PC-3 (cell line): ENCODE measurements at regions not wholly inside any gene's neighbourhood (a gene's known extent, or its start where the extent isn't known, plus 50 kb on each side); places are given as distances from the start of the nearest gene placed in this dataset.

ENCODE experiments used
- ATAC-seq: fragments of 200-7000 bp; cut with Tn5 transposase; 2 replicates; pipeline ENCODE4 v1.9.1; 2020; ENCODE audit warnings: mild to moderate bottlenecking, moderate library complexity
- BruUV-seq: library from RNA; stranded (reverse); fragments of 400-500 nt; replicated peaks from 2 replicates; lab custom pipeline; 2021; lab: Mats Ljungman, UMichigan
- CTCF ChIA-PET: fragments of 300-600 bp; sonication (Branson Sonifier 250); formaldehyde crosslinking; loops from one replicate; lab custom pipeline; 2022; ENCODE audit warnings: antibody characterized with exemption; lab: Charles Lee
- POLR2A ChIA-PET: fragments of 300-600 bp; sonication (Branson Sonifier 250); formaldehyde crosslinking; loops from one replicate; lab custom pipeline; 2022; ENCODE audit warnings: antibody characterized with exemption; ENCODE audit not compliant: unreplicated experiment; lab: Charles Lee
- DNase-seq: peaks from one replicate; pipeline ENCODE4 v3.0.0-alpha.2; 2015
- H2AFZ ChIP-seq: fragments of 300-600 bp; sonication (generic); 2 replicates; pipeline ENCODE4 v1.6.0; 2016; ENCODE audit warnings: antibody characterized with exemption, low read length
- H3F3A ChIP-seq: fragments of 300-600 bp; sonication (generic); one replicate; pipeline ENCODE4 v1.6.0; 2017; ENCODE audit warnings: antibody characterized with exemption, low read length, control low read depth, mild to moderate bottlenecking; ENCODE audit not compliant: unreplicated experiment
- H3K27ac ChIP-seq: fragments of 300-600 bp; sonication (generic); 2 replicates; pipeline ENCODE4 v1.5.1; 2016; ENCODE audit warnings: mild to moderate bottlenecking, low read length
- H3K27me3 ChIP-seq: fragments of 300-600 bp; sonication (generic); 2 replicates; pipeline ENCODE4 v1.6.1; 2016; ENCODE audit warnings: low read length, mixed read lengths
- H3K36me3 ChIP-seq: fragments of 300-600 bp; sonication (generic); 2 replicates; pipeline ENCODE4 v1.6.1; 2016; ENCODE audit warnings: low read depth, mixed run types, low read length, mixed read lengths
- H3K4me1 ChIP-seq: fragments of 300-600 bp; sonication (generic); 2 replicates; pipeline ENCODE4 v1.5.1; 2016; ENCODE audit warnings: low read length; ENCODE audit not compliant: insufficient read depth
- H3K4me2 ChIP-seq: fragments of 300-600 bp; sonication (generic); 2 replicates; pipeline ENCODE4 v1.6.0; 2016; ENCODE audit warnings: low read length
- H3K4me3 ChIP-seq: fragments of 300-600 bp; sonication (generic); 2 replicates; pipeline ENCODE4 v1.5.1; 2016; ENCODE audit warnings: mild to moderate bottlenecking, low read length, mixed read lengths
- H3K79me2 ChIP-seq: fragments of 300-600 bp; sonication (generic); 2 replicates; pipeline ENCODE4 v1.6.1; 2017; ENCODE audit warnings: low read length, mixed read lengths
- H3K9ac ChIP-seq: fragments of 300-600 bp; sonication (generic); 2 replicates; pipeline ENCODE4 v1.6.0; 2016; ENCODE audit warnings: mild to moderate bottlenecking, low read length
- H3K9me2 ChIP-seq: fragments of 300-600 bp; sonication (generic); replicated peaks from 2 replicates; pipeline ENCODE4 v1.6.1; 2016; ENCODE audit warnings: mixed run types, low read length, mixed read lengths
- H3K9me3 ChIP-seq: fragments of 300-600 bp; sonication (generic); 2 replicates; pipeline ENCODE4 v1.6.1; 2016; ENCODE audit warnings: low read length, mixed read lengths
- H4K20me1 ChIP-seq: fragments of 300-600 bp; sonication (generic); 2 replicates; pipeline ENCODE4 v1.6.1; 2016; ENCODE audit warnings: low read length, mixed read lengths
- CTCF ChIP-seq: fragments of 300-600 bp; sonication (generic); conservative IDR thresholded peaks from 2 replicates; pipeline ENCODE4 v1.5.1; 2017; ENCODE audit warnings: antibody characterized with exemption, low read depth, mild to moderate bottlenecking, low read length
- EZH2 ChIP-seq: fragments of 300-600 bp; sonication (generic); IDR thresholded peaks from one replicate; pipeline ENCODE4 v1.6.1; 2017; ENCODE audit warnings: antibody characterized with exemption, mild to moderate bottlenecking, low read length; ENCODE audit not compliant: unreplicated experiment
- EZH2phosphoT487 ChIP-seq: fragments of 300-600 bp; sonication (generic); IDR thresholded peaks from 2 replicates; pipeline ENCODE4 v1.6.1; 2018; ENCODE audit warnings: mild to moderate bottlenecking, antibody characterized with exemption, low read length, borderline replicate concordance
- intact Hi-C: fragments of 100-400 bp; cut with micrococcal nuclease; formaldehyde crosslinking; loops from 2 replicates; pipeline ENCODE4 v1.9.0; 2023

GRCh38 chr3:152205097-152205593 is 63.6 kb upstream of the MBNL1 start:
- CTCF ChIA-PET, result no interaction called here
- H3K9me2 ChIP-seq, result no peaks in the 10 kb centered on the region

GRCh38 chr3:152206243-152206760 is 62.4 kb upstream of the MBNL1 start:
- intact Hi-C loops, result no loop called here
- no peak overlapping the region for H3K9ac ChIP-seq
- no peaks in the 10 kb centered on the region for H3K9me2 ChIP-seq
- H3K79me2 ChIP-seq, result no peaks in the 10 kb centered on the region
- no peaks in the 10 kb centered on the region for H3K9me3 ChIP-seq
- BruUV-seq, result no TSS peak
- no peaks in the 10 kb centered on the region for H3K27me3 ChIP-seq
- H3K4me2 ChIP-seq, result no peak overlapping the region
- TF ChIP-seq EZH2 (no peak), EZH2phosphoT487 (no peak), CTCF (no peak)
- no peak overlapping the region for H3K27ac ChIP-seq
- no peak overlapping the region for H2AFZ ChIP-seq
- H4K20me1 ChIP-seq, result no peaks in the 10 kb centered on the region
- ATAC-seq (no peak), DNase-seq (no peak)
- no peaks in the 10 kb centered on the region for H3F3A ChIP-seq
- H3K36me3 ChIP-seq, result no peaks in the 10 kb centered on the region
- peaks cover 2% of the 10 kb centered on the region for H3K4me1 ChIP-seq
- POLR2A ChIA-PET, result no interaction called here
- CTCF ChIA-PET, result no interaction called here
- no peak overlapping the region for H3K4me3 ChIP-seq

More at GRCh38 chr3:152205097-152205593, 63.6 kb upstream of the MBNL1 start:
- POLR2A ChIA-PET, result no interaction called here
- no peak for DNase-seq
- no peak overlapping the region for H3K27ac ChIP-seq
- H3K27me3 ChIP-seq, result no peaks in the 10 kb centered on the region
- H3K79me2 ChIP-seq, result no peaks in the 10 kb centered on the region
- H3K4me2 ChIP-seq, result no peak overlapping the region
- no peaks in the 10 kb centered on the region for H3F3A ChIP-seq
- H3K9me3 ChIP-seq, result no peaks in the 10 kb centered on the region
- no peak for TF ChIP-seq CTCF
- TF ChIP-seq EZH2phosphoT487, result no peak
- TF ChIP-seq EZH2, result no peak
- BruUV-seq, result no TSS peak
- no peak overlapping the region for H3K4me3 ChIP-seq
- no peak overlapping the region for H3K9ac ChIP-seq
- no peaks in the 10 kb centered on the region; the same call in 1 of the 2 replicates for H3K4me1 ChIP-seq
- intact Hi-C loops, result no loop called here
- H4K20me1 ChIP-seq, result no peaks in the 10 kb centered on the region
- H3K36me3 ChIP-seq, result no peaks in the 10 kb centered on the region
- H2AFZ ChIP-seq, result no peak overlapping the region
- no peak for ATAC-seq

GRCh38 chr3:152208439-152208838 is 60.3 kb upstream of the MBNL1 start:
- no peaks in the 10 kb centered on the region for H3K27me3 ChIP-seq
- no peak overlapping the region for H2AFZ ChIP-seq
- H3K4me1 ChIP-seq, result peaks cover 15% of the 10 kb centered on the region
- TF ChIP-seq EZH2phosphoT487 (no peak), EZH2 (no peak), CTCF (no peak)
- intact Hi-C loops, result no loop called here
- H3K27ac ChIP-seq, result no peak overlapping the region
- no peaks in the 10 kb centered on the region for H3K36me3 ChIP-seq
- no peaks in the 10 kb centered on the region for H4K20me1 ChIP-seq
- H3K9me3 ChIP-seq, result no peaks in the 10 kb centered on the region
- H3K4me3 ChIP-seq, result no peak overlapping the region
- ATAC-seq (no peak), DNase-seq (no peak)
- POLR2A ChIA-PET, result no interaction called here
- BruUV-seq, result no TSS peak
- H3F3A ChIP-seq, result no peaks in the 10 kb centered on the region
- H3K79me2 ChIP-seq, result no peaks in the 10 kb centered on the region
- CTCF ChIA-PET, result no interaction called here
- H3K9me2 ChIP-seq, result no peaks in the 10 kb centered on the region
- no peak overlapping the region for H3K4me2 ChIP-seq
- H3K9ac ChIP-seq, result no peak overlapping the region
